H1 (cell line): ENCODE measurements at regions not wholly inside any gene's neighbourhood (a gene's known extent, or its start where the extent isn't known, plus 50 kb on each side); places are given as distances from the start of the nearest gene placed in this dataset.

Source experiments
- CTCF ChIA-PET: fragments of 300-600 bp; sonication (Branson Sonifier 250); formaldehyde crosslinking; loops from one replicate; lab custom pipeline; 2021; ENCODE audit not compliant: partially characterized antibody; lab: Charles Lee
- POLR2A ChIA-PET: fragments of 300-600 bp; sonication (Branson Sonifier 250); formaldehyde crosslinking; loops from one replicate; lab custom pipeline; 2021; ENCODE audit warnings: inconsistent platforms; ENCODE audit not compliant: partially characterized antibody; lab: Charles Lee
- DNase-seq, 2 experiments: peaks; one replicate each; pipeline versions ENCODE4 v3.0.0 to v3.0.0-alpha.2; 2010 to 2022; ENCODE audit warnings: low spot score in 2 of 2, low read depth in 1 of 2, mixed read lengths in 1 of 2
- FAIRE-seq: peaks from 2 replicates; lab custom pipeline; 2011; peaks lifted over from hg19 to GRCh38; lab: Jason Lieb, UNC
- H2AFZ ChIP-seq: 2 replicates; pipeline ENCODE4 v1.8.1; 2012; ENCODE audit warnings: low read length, inconsistent platforms
- H2AK5ac ChIP-seq: 2 replicates; pipeline ENCODE4 v1.6.1; 2013; ENCODE audit warnings: low read depth, low read length
- H2BK120ac ChIP-seq: replicated peaks from 2 replicates; pipeline ENCODE3; 2013; ENCODE audit warnings: low read depth, low read length, inconsistent platforms
- H2BK12ac ChIP-seq: 2 replicates; pipeline ENCODE4 v1.6.1; 2013; ENCODE audit warnings: low read depth, low read length
- H2BK15ac ChIP-seq: 2 replicates; pipeline ENCODE4 v1.6.1; 2013; ENCODE audit warnings: low read length
- H2BK20ac ChIP-seq: 2 replicates; pipeline ENCODE4 v1.6.1; 2013; ENCODE audit warnings: low read length
- H2BK5ac ChIP-seq: 2 replicates; pipeline ENCODE4 v1.6.1; 2013; ENCODE audit warnings: low read depth, low read length
- H3K14ac ChIP-seq: 2 replicates; pipeline ENCODE4 v1.6.1; 2013; ENCODE audit warnings: inconsistent platforms; ENCODE audit not compliant: insufficient read length
- H3K18ac ChIP-seq: 2 replicates; pipeline ENCODE4 v1.6.1; 2013; ENCODE audit warnings: low read length; ENCODE audit errors: extremely low read depth
- H3K23ac ChIP-seq: 2 replicates; pipeline ENCODE4 v1.6.1; 2013; ENCODE audit warnings: inconsistent platforms; ENCODE audit not compliant: insufficient read length
- H3K23me2 ChIP-seq: 2 replicates; pipeline ENCODE4 v1.6.1; 2013; ENCODE audit warnings: low read depth, low read length
- H3K27ac ChIP-seq: 2 replicates; pipeline ENCODE4 v1.6.1; 2011; ENCODE audit warnings: low read depth, low read length, inconsistent platforms
- H3K27me3 ChIP-seq, 4 experiments: replicated peaks in 1 of 4; 1 replicate in 1 of 4; 2 replicates in 3 of 4; pipeline versions ENCODE4 v1.6.1 to v1.8.1; 2011 to 2013; ENCODE audit warnings: low read length in 3 of 4, mild to moderate bottlenecking in 3 of 4, inconsistent platforms in 2 of 4, mixed read lengths in 2 of 4, moderate library complexity in 1 of 4; ENCODE audit not compliant: control insufficient read depth in 3 of 4, insufficient read depth in 3 of 4; ENCODE audit errors: extremely low read depth in 1 of 4
- H3K36me3 ChIP-seq, 4 experiments: 2 replicates each; pipeline versions ENCODE4 v1.6.1 to v1.8.1; 2011 to 2013; ENCODE audit warnings: mild to moderate bottlenecking in 4 of 4, low read length in 3 of 4, moderate library complexity in 2 of 4, control low read depth in 1 of 4, inconsistent platforms in 1 of 4; ENCODE audit not compliant: insufficient read depth in 4 of 4, control insufficient read depth in 2 of 4
- H3K4ac ChIP-seq: replicated peaks from 2 replicates; pipeline ENCODE3; 2013; ENCODE audit warnings: low read length, low read depth, mixed read lengths, inconsistent platforms; ENCODE audit not compliant: insufficient read length
- H3K4me1 ChIP-seq, 4 experiments: replicated peaks in 1 of 4; 1 replicate in 1 of 4; 2 replicates in 3 of 4; pipeline versions ENCODE4 v1.6.1 to v1.8.1; 2011 to 2013; ENCODE audit warnings: low read length in 3 of 4, inconsistent platforms in 2 of 4, mixed read lengths in 1 of 4; ENCODE audit not compliant: insufficient read depth in 4 of 4, control insufficient read depth in 3 of 4
- H3K4me2 ChIP-seq, 2 experiments: 2 replicates each; pipeline versions ENCODE4 v1.6.1 to v1.8.1; 2011 to 2013; ENCODE audit warnings: low read depth in 2 of 2, low read length in 2 of 2, control low read depth in 1 of 2, inconsistent platforms in 1 of 2, mild to moderate bottlenecking in 1 of 2; ENCODE audit not compliant: insufficient read depth in 1 of 2
- H3K4me3 ChIP-seq, 4 experiments: fragments of 200-600, 300-600 bp in 1 of 4; sonication (generic), shearing (Covaris generic), sonication (Bioruptor Twin) in 1 of 4; 2 replicates each; pipeline versions ENCODE4 v1.5.1 to v1.8.1; 2011 to 2016; ENCODE audit warnings: low read length in 4 of 4, low read depth in 3 of 4, control low read depth in 2 of 4, inconsistent platforms in 2 of 4, mild to moderate bottlenecking in 2 of 4, mixed read lengths in 1 of 4, moderate library complexity in 1 of 4; ENCODE audit not compliant: insufficient read depth in 2 of 4; ENCODE audit errors: extremely low read depth in 1 of 4
- H3K56ac ChIP-seq: replicated peaks from 2 replicates; pipeline ENCODE3; 2013; ENCODE audit warnings: low read depth, mild to moderate bottlenecking, mixed read lengths, low read length, inconsistent platforms; ENCODE audit not compliant: insufficient read length
- H3K79me1 ChIP-seq: 2 replicates; pipeline ENCODE4 v1.6.1; 2013; ENCODE audit warnings: low read depth, low read length, control low read depth
- H3K79me2 ChIP-seq, 2 experiments: 2 replicates each; pipeline versions ENCODE4 v1.6.1 to v1.8.1; 2012 to 2013; ENCODE audit warnings: low read length in 2 of 2, mild to moderate bottlenecking in 2 of 2, inconsistent platforms in 1 of 2; ENCODE audit not compliant: insufficient read depth in 2 of 2, control insufficient read depth in 1 of 2
- H3K9ac ChIP-seq, 4 experiments: replicated peaks in 1 of 4; 1 replicate in 1 of 4; 2 replicates in 3 of 4; pipeline versions ENCODE4 v1.6.1 to v1.8.1; 2011 to 2013; ENCODE audit warnings: low read depth in 3 of 4, low read length in 3 of 4, control low read depth in 2 of 4, mild to moderate bottlenecking in 2 of 4, moderate library complexity in 2 of 4, inconsistent platforms in 1 of 4; ENCODE audit errors: extremely low read depth in 1 of 4
- H3K9me3 ChIP-seq, 2 experiments: 2 replicates each; pipeline versions ENCODE4 v1.6.1 to v1.8.1; 2012 to 2013; ENCODE audit warnings: mild to moderate bottlenecking in 2 of 2, moderate library complexity in 2 of 2, control low read depth in 1 of 2, inconsistent platforms in 1 of 2, low read depth in 1 of 2, low read length in 1 of 2, mixed read lengths in 1 of 2; ENCODE audit not compliant: insufficient read depth in 2 of 2
- H4K20me1 ChIP-seq, 2 experiments: replicated peaks in 1 of 2; 2 replicates each; pipeline versions ENCODE3 to v1.8.1; 2011 to 2013; ENCODE audit warnings: inconsistent platforms in 2 of 2, low read length in 2 of 2, mild to moderate bottlenecking in 1 of 2; ENCODE audit not compliant: insufficient read depth in 2 of 2, control insufficient read depth in 1 of 2
- H4K5ac ChIP-seq: 2 replicates; pipeline ENCODE4 v1.6.1; 2013; ENCODE audit warnings: low read length, low read depth, mixed read lengths, inconsistent platforms; ENCODE audit not compliant: insufficient read length
- H4K8ac ChIP-seq: 2 replicates; pipeline ENCODE4 v1.8.0; 2013; ENCODE audit warnings: mild to moderate bottlenecking, moderate library complexity, low read length, inconsistent platforms; ENCODE audit not compliant: insufficient read depth; ENCODE audit errors: extremely low read depth
- H4K91ac ChIP-seq: replicated peaks from 2 replicates; pipeline ENCODE3; 2013; ENCODE audit warnings: low read length, mixed read lengths, inconsistent platforms; ENCODE audit not compliant: insufficient read length
- CBX8 ChIP-seq: fragments of 300-800, 300-1000 bp; sonication (generic); IDR thresholded peaks from 2 replicates; pipeline ENCODE4 v1.7.1; 2016; ENCODE audit warnings: low read depth, low read length, borderline replicate concordance
- CTBP2 ChIP-seq: IDR thresholded peaks from 2 replicates; pipeline ENCODE4 v1.7.0; 2011; ENCODE audit warnings: borderline replicate concordance, mild to moderate bottlenecking, moderate library complexity, mixed read lengths, low read length; ENCODE audit not compliant: insufficient read depth, insufficient read length
- EGR1 ChIP-seq: IDR thresholded peaks from 2 replicates; pipeline ENCODE4 v1.6.1; 2011; ENCODE audit warnings: low read depth, low read length, borderline replicate concordance
- HDAC2 ChIP-seq, 2 experiments: fragments of 300-600 bp in 1 of 2; sonication (generic) in 1 of 2; IDR thresholded peaks; 2 replicates each; pipeline ENCODE4 v1.6.1; 2011 to 2012; ENCODE audit warnings: low read depth in 2 of 2, low read length in 2 of 2, mild to moderate bottlenecking in 2 of 2, moderate library complexity in 2 of 2, borderline replicate concordance in 1 of 2, inconsistent platforms in 1 of 2
- KDM1A ChIP-seq: fragments of 200-600, 300-600 bp; sonication (generic); IDR thresholded peaks from 2 replicates; pipeline ENCODE4 v1.7.1; 2016; ENCODE audit warnings: mild to moderate bottlenecking, low read length, borderline replicate concordance
- POLR2A ChIP-seq, 2 experiments: IDR thresholded peaks; 1 replicate in 1 of 2; 2 replicates in 1 of 2; pipeline ENCODE4 v1.6.1; 2011; ENCODE audit warnings: low read depth in 2 of 2, low read length in 2 of 2, mild to moderate bottlenecking in 2 of 2; ENCODE audit errors: control extremely low read depth in 1 of 2
- RXRA ChIP-seq: IDR thresholded peaks from 2 replicates; pipeline ENCODE4 v1.6.1; 2011; ENCODE audit warnings: low read depth, mild to moderate bottlenecking, low read length, moderate library complexity; ENCODE audit not compliant: insufficient read depth
- SAP30 ChIP-seq: fragments of 300-600 bp; sonication (generic); IDR thresholded peaks from 2 replicates; pipeline ENCODE4 v1.7.1; 2012; ENCODE audit warnings: low read length, moderate library complexity, mild to moderate bottlenecking, inconsistent platforms; ENCODE audit not compliant: insufficient read depth, insufficient replicate concordance
- TAF7 ChIP-seq: optimal IDR thresholded peaks from 2 replicates; pipeline ENCODE3; 2011; ENCODE audit warnings: low read depth, mild to moderate bottlenecking, inconsistent platforms, low read length, moderate library complexity, borderline replicate concordance
- TCF12 ChIP-seq: IDR thresholded peaks from 2 replicates; pipeline ENCODE4 v1.6.1; 2011; ENCODE audit warnings: low read depth, mild to moderate bottlenecking, low read length
- TEAD4 ChIP-seq: IDR thresholded peaks from 2 replicates; pipeline ENCODE4 v1.6.1; 2012; ENCODE audit warnings: low read depth, low read length, inconsistent platforms, mixed read lengths
- ZNF274 ChIP-seq: IDR thresholded peaks from 2 replicates; pipeline ENCODE4 v1.7.0; 2012; ENCODE audit warnings: low read length, borderline replicate concordance; ENCODE audit errors: extremely low read depth
- WGBS, 2 experiments: shearing (Covaris generic) in 1 of 2; methylation state at CpG; one replicate each; pipeline versions ENCODE4 v1.1.6 to v1.1.7; 2013 to 2015; ENCODE audit warnings: low lambda C conversion rate in 2 of 2, mixed read lengths in 2 of 2, inconsistent platforms in 1 of 2, low coverage in 1 of 2, missing lambda C conversion rate in 1 of 2; ENCODE audit not compliant: insufficient replicate concordance in 2 of 2, insufficient coverage in 1 of 2, insufficient read length in 1 of 2; ENCODE audit errors: extremely low coverage in 1 of 2, missing lambda C conversion rate in 1 of 2; 5-methylcytosine and 5-hydroxymethylcytosine counted together

DNA sequence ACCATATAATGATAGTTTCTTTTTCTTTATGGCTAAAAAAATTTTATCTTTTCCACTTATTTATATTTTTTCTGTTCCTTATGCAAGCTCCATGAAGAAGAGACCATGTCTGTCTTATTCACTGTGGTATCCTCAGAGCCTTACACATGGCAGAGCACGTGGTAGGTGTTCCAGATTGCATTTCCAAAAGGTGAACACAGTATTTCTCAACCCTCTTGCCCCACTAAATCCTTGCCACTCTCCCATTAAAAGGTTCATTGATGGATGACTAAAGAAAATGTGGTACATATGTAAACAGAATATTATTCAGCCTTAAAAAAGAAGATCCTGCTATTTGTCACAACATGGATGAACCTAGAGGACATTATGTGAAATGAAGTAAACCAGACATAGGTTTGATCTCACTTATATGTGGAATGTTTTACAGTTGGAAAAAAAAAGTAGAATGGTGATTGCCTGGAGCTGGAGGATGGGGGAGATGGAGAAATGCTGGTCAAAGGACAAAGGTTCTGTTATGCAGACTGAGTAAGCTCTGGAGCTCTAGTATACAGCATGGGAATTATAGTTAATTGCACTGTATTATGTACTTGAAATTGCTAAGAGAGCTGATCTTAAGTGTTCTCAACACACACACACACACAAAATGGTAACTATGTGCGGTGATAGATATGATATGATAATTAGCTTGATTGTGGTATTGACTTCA, 266.7 kb downstream of the CNTN3 start:
- no peak for DNase-seq
- H2AK5ac ChIP-seq = no peak overlapping the region
- H2AFZ ChIP-seq = no peak overlapping the region
- no peaks in the 10 kb centered on the region for H3K36me3 ChIP-seq
- ChIA-PET CTCF (no interaction called here), POLR2A (no interaction called here)
- no peak overlapping the region for H3K9ac ChIP-seq
- no peak overlapping the region for H2BK5ac ChIP-seq
- TF ChIP-seq CBX8 = no peak
- no peak for TF ChIP-seq TEAD4
- TF ChIP-seq KDM1A = no peak
- TF ChIP-seq ZNF274 = no peak
- TF ChIP-seq SAP30 = no peak
- no peak for TF ChIP-seq TAF7
- TF ChIP-seq POLR2A (IDR thresholded peaks at IDR 0.05; ENCODE audit: control extremely low read depth in 1 of 2, low read depth in 2 of 2, low read length in 2 of 2) = no peak
- TF ChIP-seq CTBP2 = no peak
- TF ChIP-seq TCF12 = no peak
- no peak for TF ChIP-seq EGR1
- TF ChIP-seq RXRA = no peak
- TF ChIP-seq HDAC2 (IDR thresholded peaks at IDR 0.05; ENCODE audit: borderline replicate concordance in 1 of 2, low read depth in 2 of 2, low read length in 2 of 2) = no peak
- no peaks in the 10 kb centered on the region for H3K23me2 ChIP-seq
- H3K4me2 ChIP-seq = no peak overlapping the region
- FAIRE-seq = no peak
- no peak overlapping the region for H3K56ac ChIP-seq
- no peaks in the 10 kb centered on the region; a peak in 1 of 4 replicates for H3K9me3 ChIP-seq
- no peak overlapping the region for H3K27ac ChIP-seq
- H2BK20ac ChIP-seq = no peak overlapping the region
- no peak overlapping the region for H4K5ac ChIP-seq
- H3K79me2 ChIP-seq = no peaks in the 10 kb centered on the region
- no peaks in the 10 kb centered on the region for H3K4me1 ChIP-seq
- no peak overlapping the region for H2BK15ac ChIP-seq
- H3K79me1 ChIP-seq = no peaks in the 10 kb centered on the region
- 88% methylated on average over 2 of the region's 2 CpGs; no CpG with 5 or more reads in 1 of the 2 experiments for WGBS, 2 experiments
- no peaks in the 10 kb centered on the region for H3K27me3 ChIP-seq
- H4K91ac ChIP-seq = no peak overlapping the region
- no peak overlapping the region for H3K4ac ChIP-seq
- H4K8ac ChIP-seq = no peak overlapping the region
- H3K18ac ChIP-seq = no peak overlapping the region
- H4K20me1 ChIP-seq = no peaks in the 10 kb centered on the region
- no peak overlapping the region for H3K4me3 ChIP-seq
- no peak overlapping the region for H3K23ac ChIP-seq
- H3K14ac ChIP-seq = no peak overlapping the region
- H2BK120ac ChIP-seq = no peak overlapping the region
- H2BK12ac ChIP-seq = no peak overlapping the region
